DOHH2 (cell line): ENCODE measurements at regions not wholly inside any gene's neighbourhood (a gene's known extent, or its start where the extent isn't known, plus 50 kb on each side); places are given as distances from the start of the nearest gene placed in this dataset.

Experiments used
- H3F3A ChIP-seq: fragments of 200-600 bp; sonication (generic), shearing (Covaris generic); 2 replicates; pipeline ENCODE4 v1.6.0; 2016; ENCODE audit warnings: antibody characterized with exemption, mild to moderate bottlenecking; ENCODE audit not compliant: control insufficient read depth, insufficient read depth
- H3K27ac ChIP-seq: fragments of 200-600 bp; sonication (generic); 2 replicates; pipeline ENCODE4 v1.5.1; 2014; ENCODE audit warnings: low read depth, mild to moderate bottlenecking, low read length, moderate library complexity
- H3K27me3 ChIP-seq: fragments of 200-600 bp; sonication (generic); 2 replicates; pipeline ENCODE4 v1.6.1; 2014; ENCODE audit warnings: mild to moderate bottlenecking, low read length, mixed read lengths; ENCODE audit not compliant: control insufficient read depth
- H3K36me3 ChIP-seq: fragments of 200-600 bp; sonication (generic); 2 replicates; pipeline ENCODE4 v1.6.1; 2014; ENCODE audit warnings: mild to moderate bottlenecking, low read length, moderate library complexity, mixed read lengths; ENCODE audit not compliant: control insufficient read depth
- H3K4me1 ChIP-seq: fragments of 200-600 bp; sonication (generic); 2 replicates; pipeline ENCODE4 v1.6.1; 2014; ENCODE audit warnings: mild to moderate bottlenecking, low read length, mixed read lengths; ENCODE audit not compliant: control insufficient read depth
- H3K4me2 ChIP-seq: fragments of 200-600 bp; sonication (generic); 2 replicates; pipeline ENCODE4 v1.6.0; 2014; ENCODE audit warnings: mild to moderate bottlenecking, low read length, moderate library complexity
- H3K4me3 ChIP-seq: fragments of 200-600 bp; sonication (generic); 2 replicates; pipeline ENCODE4 v1.5.1; 2014; ENCODE audit warnings: mild to moderate bottlenecking, low read length, mixed read lengths
- H3K79me2 ChIP-seq: fragments of 200-600 bp; sonication (generic); 2 replicates; pipeline ENCODE4 v1.6.1; 2014; ENCODE audit warnings: mild to moderate bottlenecking, low read length, mixed read lengths; ENCODE audit not compliant: control insufficient read depth
- H3K9me2 ChIP-seq: fragments of 200-600 bp; sonication (generic); replicated peaks from 2 replicates; pipeline ENCODE4 v1.6.1; 2014; ENCODE audit warnings: mild to moderate bottlenecking, low read length, mixed read lengths; ENCODE audit not compliant: control insufficient read depth
- H3K9me3 ChIP-seq: fragments of 200-600 bp; sonication (generic); 2 replicates; pipeline ENCODE4 v1.6.1; 2014; ENCODE audit warnings: antibody characterized with exemption, low read length, mixed read lengths; ENCODE audit not compliant: control insufficient read depth, insufficient read depth
- H4K20me1 ChIP-seq: fragments of 200-600 bp; sonication (generic); 2 replicates; pipeline ENCODE4 v1.6.0; 2014; ENCODE audit warnings: low read depth, mild to moderate bottlenecking, antibody characterized with exemption, low read length, moderate library complexity; ENCODE audit not compliant: control insufficient read depth, insufficient read depth
- EZH2phosphoT487 ChIP-seq: fragments of 200-600 bp; sonication (generic); IDR thresholded peaks from 2 replicates; pipeline ENCODE4 v1.6.1; 2017; ENCODE audit warnings: borderline replicate concordance, mild to moderate bottlenecking, antibody characterized with exemption, low read length, moderate library complexity, mixed read lengths
- TF ChIP-seq, protein P1 (sequence below): fragments of 200-600 bp; sonication (generic); IDR thresholded peaks from one replicate; pipeline ENCODE4 v1.5.1; 2014; ENCODE audit warnings: antibody characterized with exemption, mild to moderate bottlenecking, low read depth, low read length; ENCODE audit not compliant: poor library complexity, severe bottlenecking

DNA sequence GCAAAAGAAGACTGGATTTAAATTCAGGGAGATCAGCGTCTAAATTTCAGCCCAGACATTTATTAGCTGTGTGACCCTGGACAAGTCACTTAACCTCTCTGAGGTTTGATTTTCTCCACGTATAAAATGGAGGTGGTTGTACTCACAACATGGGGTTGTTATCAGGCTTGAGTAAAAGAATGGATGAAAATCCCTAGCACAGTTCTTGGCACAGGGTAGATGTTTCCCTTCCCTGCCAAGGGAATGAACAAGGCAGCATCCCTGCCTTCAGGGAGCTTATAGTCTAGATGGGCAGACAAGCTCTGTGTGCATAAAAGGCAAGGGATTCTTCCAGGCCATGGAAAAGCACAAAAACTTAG, 50.2 kb upstream of the MRPS22 start:
- Histone ChIP-seq H3K27me3 (no peaks in the 10 kb centered on the region), H3K4me1 (no peaks in the 10 kb centered on the region), H3K36me3 (no peaks in the 10 kb centered on the region)

More for the DNA sequence above, 50.2 kb upstream of the MRPS22 start:
- Histone ChIP-seq H3K4me3 (no peak overlapping the region), H3K9me2 (no peaks in the 10 kb centered on the region), H3K27ac (no peak overlapping the region), H3K9me3 (no peaks in the 10 kb centered on the region), H3K4me2 (no peak overlapping the region), H4K20me1 (no peaks in the 10 kb centered on the region), H3K79me2 (no peaks in the 10 kb centered on the region), H3F3A (no peaks in the 10 kb centered on the region)
- TF ChIP-seq, protein P1, sequence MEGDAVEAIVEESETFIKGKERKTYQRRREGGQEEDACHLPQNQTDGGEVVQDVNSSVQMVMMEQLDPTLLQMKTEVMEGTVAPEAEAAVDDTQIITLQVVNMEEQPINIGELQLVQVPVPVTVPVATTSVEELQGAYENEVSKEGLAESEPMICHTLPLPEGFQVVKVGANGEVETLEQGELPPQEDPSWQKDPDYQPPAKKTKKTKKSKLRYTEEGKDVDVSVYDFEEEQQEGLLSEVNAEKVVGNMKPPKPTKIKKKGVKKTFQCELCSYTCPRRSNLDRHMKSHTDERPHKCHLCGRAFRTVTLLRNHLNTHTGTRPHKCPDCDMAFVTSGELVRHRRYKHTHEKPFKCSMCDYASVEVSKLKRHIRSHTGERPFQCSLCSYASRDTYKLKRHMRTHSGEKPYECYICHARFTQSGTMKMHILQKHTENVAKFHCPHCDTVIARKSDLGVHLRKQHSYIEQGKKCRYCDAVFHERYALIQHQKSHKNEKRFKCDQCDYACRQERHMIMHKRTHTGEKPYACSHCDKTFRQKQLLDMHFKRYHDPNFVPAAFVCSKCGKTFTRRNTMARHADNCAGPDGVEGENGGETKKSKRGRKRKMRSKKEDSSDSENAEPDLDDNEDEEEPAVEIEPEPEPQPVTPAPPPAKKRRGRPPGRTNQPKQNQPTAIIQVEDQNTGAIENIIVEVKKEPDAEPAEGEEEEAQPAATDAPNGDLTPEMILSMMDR = no peak
- no peak for TF ChIP-seq EZH2phosphoT487
